ENCODE measurements at regions not wholly inside any gene's neighbourhood (a gene's known extent, or its start where the extent isn't known, plus 50 kb on each side); places are given as distances from the start of the nearest gene placed in this dataset.

DNA sequence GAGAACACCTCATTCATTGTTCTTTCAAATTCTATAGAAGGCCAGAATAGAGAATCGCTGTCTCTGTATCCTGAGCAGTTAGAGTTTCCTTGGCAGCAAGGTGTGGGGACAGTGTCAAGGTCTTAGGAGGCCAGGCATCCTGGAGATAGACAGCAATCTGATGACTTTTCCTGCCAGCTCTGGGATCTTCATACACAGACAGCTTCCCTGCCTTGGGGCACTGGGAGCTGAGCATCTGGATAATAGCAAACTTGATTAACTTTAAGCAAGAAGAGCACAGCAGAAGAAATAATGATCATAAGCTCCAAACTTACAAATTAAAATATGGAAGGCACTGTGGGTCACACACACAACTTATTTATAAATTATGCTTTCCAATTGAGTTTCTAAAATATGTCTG lies 86.1 kb upstream of the STK32A start:
- TF ChIP-seq, protein P1, sequence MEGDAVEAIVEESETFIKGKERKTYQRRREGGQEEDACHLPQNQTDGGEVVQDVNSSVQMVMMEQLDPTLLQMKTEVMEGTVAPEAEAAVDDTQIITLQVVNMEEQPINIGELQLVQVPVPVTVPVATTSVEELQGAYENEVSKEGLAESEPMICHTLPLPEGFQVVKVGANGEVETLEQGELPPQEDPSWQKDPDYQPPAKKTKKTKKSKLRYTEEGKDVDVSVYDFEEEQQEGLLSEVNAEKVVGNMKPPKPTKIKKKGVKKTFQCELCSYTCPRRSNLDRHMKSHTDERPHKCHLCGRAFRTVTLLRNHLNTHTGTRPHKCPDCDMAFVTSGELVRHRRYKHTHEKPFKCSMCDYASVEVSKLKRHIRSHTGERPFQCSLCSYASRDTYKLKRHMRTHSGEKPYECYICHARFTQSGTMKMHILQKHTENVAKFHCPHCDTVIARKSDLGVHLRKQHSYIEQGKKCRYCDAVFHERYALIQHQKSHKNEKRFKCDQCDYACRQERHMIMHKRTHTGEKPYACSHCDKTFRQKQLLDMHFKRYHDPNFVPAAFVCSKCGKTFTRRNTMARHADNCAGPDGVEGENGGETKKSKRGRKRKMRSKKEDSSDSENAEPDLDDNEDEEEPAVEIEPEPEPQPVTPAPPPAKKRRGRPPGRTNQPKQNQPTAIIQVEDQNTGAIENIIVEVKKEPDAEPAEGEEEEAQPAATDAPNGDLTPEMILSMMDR (conservative IDR thresholded peaks at IDR 0.05; ENCODE audit: low read length): no peak
- no peak for TF ChIP-seq EZH2phosphoT487 (IDR thresholded peaks at IDR 0.05; ENCODE audit: borderline replicate concordance, low read depth, low read length)
